Stomach smooth muscle (tissue), 2 donors: ENCODE measurements at regions not wholly inside any gene's neighbourhood (a gene's known extent, or its start where the extent isn't known, plus 50 kb on each side); places are given as distances from the start of the nearest gene placed in this dataset.
"Not testable (repeated sequence)": the region's sequence is repeated elsewhere in the genome, so short reads cannot be mapped to it uniquely, and the experiment has no call there.

Source experiments
- H3K27ac ChIP-seq: one replicate; pipeline ENCODE4 v1.7.0; 2013; ENCODE audit warnings: mild to moderate bottlenecking, low read length, inconsistent platforms
- H3K27me3 ChIP-seq, 2 donors: one replicate each; pipeline ENCODE4 v1.7.0; 2013; ENCODE audit warnings: low read length in 2 of 2; ENCODE audit not compliant: insufficient read depth in 2 of 2, control insufficient read depth in 1 of 2
- H3K36me3 ChIP-seq, 2 donors: one replicate each; pipeline ENCODE4 v1.7.0; 2013; ENCODE audit warnings: low read length in 2 of 2; ENCODE audit not compliant: control insufficient read depth in 2 of 2, insufficient read depth in 2 of 2
- H3K4me1 ChIP-seq: one replicate; pipeline ENCODE4 v1.7.0; 2013; ENCODE audit warnings: low read length; ENCODE audit not compliant: control insufficient read depth, insufficient read depth
- H3K4me3 ChIP-seq, 2 donors: one replicate each; pipeline ENCODE4 v1.7.0; 2013; ENCODE audit warnings: low read length in 2 of 2
- H3K9ac ChIP-seq, 2 donors: one replicate each; pipeline ENCODE4 v1.7.0; 2013; ENCODE audit warnings: low read length in 2 of 2, mild to moderate bottlenecking in 1 of 2
- H3K9me3 ChIP-seq, 2 donors: one replicate each; pipeline ENCODE4 v1.7.0; 2013; ENCODE audit warnings: low read length in 2 of 2; ENCODE audit not compliant: control insufficient read depth in 2 of 2
- donor health status: healthy.
- donor health status: Pancreatic carcinoma.

- H3K27ac ChIP-seq: no peak overlapping the region
- no peak overlapping the region for H3K4me3 ChIP-seq
- no peaks in the 10 kb centered on the region for H3K4me1 ChIP-seq
- no peaks in the 10 kb centered on the region for H3K36me3 ChIP-seq
- H3K27me3 ChIP-seq: no peaks in the 10 kb centered on the region
- H3K9me3 ChIP-seq: no peaks in the 10 kb centered on the region
- no peak overlapping the region for H3K9ac ChIP-seq
These were observed 812.3 kb upstream of the FRG1 start for GRCh38 chr4:189128341-189128740.

GRCh38 chr4:189129044-189129694 is 811.5 kb upstream of the FRG1 start:
- Histone ChIP-seq H3K9me3 (no peaks in the 10 kb centered on the region), H3K36me3 (no peaks in the 10 kb centered on the region), H3K4me3 (no peak overlapping the region), H3K9ac (no peak overlapping the region), H3K27me3 (no peaks in the 10 kb centered on the region), H3K4me1 (no peaks in the 10 kb centered on the region), H3K27ac (no peak overlapping the region)

GRCh38 chr4:189131118-189131517 is 809.6 kb upstream of the FRG1 start:
- H3K27me3 ChIP-seq: no peaks in the 10 kb centered on the region
- H3K9ac ChIP-seq: no peak overlapping the region
- no peak overlapping the region for H3K4me3 ChIP-seq
- no peaks in the 10 kb centered on the region for H3K4me1 ChIP-seq
- H3K9me3 ChIP-seq: no peaks in the 10 kb centered on the region
- H3K36me3 ChIP-seq: no peaks in the 10 kb centered on the region
- H3K27ac ChIP-seq: no peak overlapping the region

- Histone ChIP-seq H3K36me3 (no peaks in the 10 kb centered on the region), H3K4me3 (no peak overlapping the region), H3K9me3 (no peaks in the 10 kb centered on the region), H3K27ac (no peak overlapping the region), H3K4me1 (no peaks in the 10 kb centered on the region), H3K27me3 (no peaks in the 10 kb centered on the region), H3K9ac (no peak overlapping the region)
These were observed 804.2 kb upstream of the FRG1 start for GRCh38 chr4:189136462-189136861.

- no peak overlapping the region for H3K9ac ChIP-seq
- no peaks in the 10 kb centered on the region for H3K9me3 ChIP-seq
- no peaks in the 10 kb centered on the region for H3K4me1 ChIP-seq
- H3K36me3 ChIP-seq: no peaks in the 10 kb centered on the region
- no peak overlapping the region for H3K27ac ChIP-seq
- H3K27me3 ChIP-seq: no peaks in the 10 kb centered on the region
- H3K4me3 ChIP-seq: no peak overlapping the region
These were observed 797.3 kb upstream of the FRG1 start for GRCh38 chr4:189143263-189143952.

- Histone ChIP-seq H3K27ac (no peak overlapping the region), H3K9ac (no peak overlapping the region), H3K36me3 (no peaks in the 10 kb centered on the region), H3K4me1 (no peaks in the 10 kb centered on the region), H3K4me3 (no peak overlapping the region), H3K27me3 (no peaks in the 10 kb centered on the region), H3K9me3 (peaks cover 0 to 4% of the 10 kb centered on the region in 2 donors)
These were observed 793.4 kb upstream of the FRG1 start for GRCh38 chr4:189147005-189147929.

- not testable (repeated sequence) for H3K36me3 ChIP-seq
These were observed 785.6 kb upstream of the FRG1 start for GRCh38 chr4:189155083-189155482.

GRCh38 chr4:189162073-189162789 is 778.4 kb upstream of the FRG1 start:
- Histone ChIP-seq H3K27me3 (no peaks in the 10 kb centered on the region), H3K27ac (no peak overlapping the region), H3K4me3 (no peak overlapping the region), H3K9me3 (no peaks in the 10 kb centered on the region), H3K4me1 (no peaks in the 10 kb centered on the region), H3K9ac (no peak overlapping the region), H3K36me3 (no peaks in the 10 kb centered on the region)

More at GRCh38 chr4:189155083-189155482, 785.6 kb upstream of the FRG1 start:
- not testable (repeated sequence) for H3K4me1 ChIP-seq, H3K27me3 ChIP-seq, H3K9me3 ChIP-seq, H3K27ac ChIP-seq, H3K4me3 ChIP-seq, H3K9ac ChIP-seq

GRCh38 chr4:189162888-189163287 is 777.8 kb upstream of the FRG1 start:
- Histone ChIP-seq H3K9me3 (no peaks in the 10 kb centered on the region), H3K27ac (no peak overlapping the region), H3K27me3 (no peaks in the 10 kb centered on the region), H3K4me1 (no peaks in the 10 kb centered on the region), H3K9ac (no peak overlapping the region), H3K4me3 (no peak overlapping the region), H3K36me3 (no peaks in the 10 kb centered on the region)

- H3K4me3 ChIP-seq: no peak overlapping the region
- no peaks in the 10 kb centered on the region for H3K27me3 ChIP-seq
- H3K27ac ChIP-seq: no peak overlapping the region
- no peaks in the 10 kb centered on the region for H3K36me3 ChIP-seq
- no peaks in the 10 kb centered on the region for H3K9me3 ChIP-seq
- H3K4me1 ChIP-seq: no peaks in the 10 kb centered on the region
- no peak overlapping the region for H3K9ac ChIP-seq
These were observed 764.7 kb upstream of the FRG1 start for GRCh38 chr4:189176002-189176401.
